ENCODE measurements at regions not wholly inside any gene's neighbourhood (a gene's known extent, or its start where the extent isn't known, plus 50 kb on each side); places are given as distances from the start of the nearest gene placed in this dataset.

- TF ChIP-seq CTCF (IDR thresholded peaks at IDR 0.05; ENCODE audit: control extremely low read depth in 1 of 3, insufficient read depth in 1 of 3, low read depth in 1 of 3, low read length in 3 of 3) (no peak), POLR2AphosphoS5 (IDR thresholded peaks at IDR 0.05; ENCODE audit: low read depth, low read length) (no peak), JUND (IDR thresholded peaks at IDR 0.05; ENCODE audit: low read length) (no peak), CHD1 (IDR thresholded peaks at IDR 0.05; ENCODE audit: low read depth, low read length) (no peak), EP300 (IDR thresholded peaks at IDR 0.05; ENCODE audit: borderline replicate concordance in 1 of 2, low read depth in 2 of 2, low read length in 2 of 2) (no peak), POLR2A (IDR thresholded peaks at IDR 0.05; ENCODE audit: control extremely low read depth in 1 of 2, low read depth in 2 of 2, low read length in 2 of 2) (no peak), SP4 (IDR thresholded peaks at IDR 0.05; ENCODE audit: low read length) (no peak)
These were observed 121.5 kb upstream of the RIPOR2 start for GRCh38 chr6:25057111-25057905.

All from H1 (cell line).